ENCODE measurements at regions not wholly inside any gene's neighbourhood (a gene's known extent, or its start where the extent isn't known, plus 50 kb on each side); places are given as distances from the start of the nearest gene placed in this dataset.
"Not testable (repeated sequence)": the region's sequence is repeated elsewhere in the genome, so short reads cannot be mapped to it uniquely, and the experiment has no call there.

GRCh38 chr14:48267926-48268325, 592.5 kb upstream of the MDGA2 start:
- TF ChIP-seq CTCF (conservative IDR thresholded peaks at IDR 0.05); EZH2 (IDR thresholded peaks at IDR 0.05; ENCODE audit: low read depth): not testable (repeated sequence)

Data from PC-9 (cell line).